ENCODE measurements at regions not wholly inside any gene's neighbourhood (a gene's known extent, or its start where the extent isn't known, plus 50 kb on each side); places are given as distances from the start of the nearest gene placed in this dataset.

GRCh38 chr6:14235653-14236356 is 118.2 kb downstream of the CD83 start:
- Mint-ChIP-seq H3K27me3 (ENCODE audit: insufficient read depth, low read depth, poor library complexity) (peaks cover 1% of the 10 kb centered on the region), H3K4me3 (no peak overlapping the region), H3K4me1 (peaks cover 3% of the 10 kb centered on the region; the same call in 1 of the 3 replicates), H3K27ac (no peak overlapping the region), H3K36me3 (ENCODE audit: low read depth) (peaks cover 6% of the 10 kb centered on the region; the same call in 1 of the 3 replicates), H3K9me3 (peaks cover 9% of the 10 kb centered on the region; the same call in 2 of the 3 replicates)
- no peak; the same call in 2 of the 3 replicates for ATAC-seq
- Histone ChIP-seq H4K20me1 (replicated peaks; ENCODE audit: insufficient read depth) (no peaks in the 10 kb centered on the region), H3K27me3 (ENCODE audit: insufficient read depth) (no peaks in the 10 kb centered on the region), H3K4me2 (no peak overlapping the region), H2AFZ (peak overlapping the region; percentile 74), H3K27ac (ENCODE audit: low read depth) (no peak overlapping the region), H3K36me3 (ENCODE audit: insufficient read depth) (no peaks in the 10 kb centered on the region), H3K79me2 (replicated peaks; ENCODE audit: insufficient read depth) (no peaks in the 10 kb centered on the region), H3K4me1 (ENCODE audit: insufficient read depth) (no peaks in the 10 kb centered on the region), H3F3A (replicated peaks; ENCODE audit: low read depth) (no peaks in the 10 kb centered on the region), H3K4me3 (no peak overlapping the region), H3K9me2 (ENCODE audit: insufficient read depth) (0 out of 2 replicates have a peak, but pooled peaks cover 6% of the 10 kb centered on the region)
- DNase-seq (ENCODE audit: low spot score), result no peak
- TF ChIP-seq EZH2 (IDR thresholded peaks at IDR 0.05; ENCODE audit: low read depth, unreplicated experiment) (no peak), ZNF462 (CRISPR knock-in tag; IDR thresholded peaks at IDR 0.05) (no peak)
- TF ChIP-seq, protein P1, sequence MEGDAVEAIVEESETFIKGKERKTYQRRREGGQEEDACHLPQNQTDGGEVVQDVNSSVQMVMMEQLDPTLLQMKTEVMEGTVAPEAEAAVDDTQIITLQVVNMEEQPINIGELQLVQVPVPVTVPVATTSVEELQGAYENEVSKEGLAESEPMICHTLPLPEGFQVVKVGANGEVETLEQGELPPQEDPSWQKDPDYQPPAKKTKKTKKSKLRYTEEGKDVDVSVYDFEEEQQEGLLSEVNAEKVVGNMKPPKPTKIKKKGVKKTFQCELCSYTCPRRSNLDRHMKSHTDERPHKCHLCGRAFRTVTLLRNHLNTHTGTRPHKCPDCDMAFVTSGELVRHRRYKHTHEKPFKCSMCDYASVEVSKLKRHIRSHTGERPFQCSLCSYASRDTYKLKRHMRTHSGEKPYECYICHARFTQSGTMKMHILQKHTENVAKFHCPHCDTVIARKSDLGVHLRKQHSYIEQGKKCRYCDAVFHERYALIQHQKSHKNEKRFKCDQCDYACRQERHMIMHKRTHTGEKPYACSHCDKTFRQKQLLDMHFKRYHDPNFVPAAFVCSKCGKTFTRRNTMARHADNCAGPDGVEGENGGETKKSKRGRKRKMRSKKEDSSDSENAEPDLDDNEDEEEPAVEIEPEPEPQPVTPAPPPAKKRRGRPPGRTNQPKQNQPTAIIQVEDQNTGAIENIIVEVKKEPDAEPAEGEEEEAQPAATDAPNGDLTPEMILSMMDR (conservative IDR thresholded peaks at IDR 0.05; ENCODE audit: low read depth in 2 of 2), result no peak
